Hematopoietic multipotent progenitor cell treated with erythropoietin and hydrocortisone succinate and interleukin-3 and kit ligand, for 4 days (in vitro differentiated cells): ENCODE measurements at regions not wholly inside any gene's neighbourhood (a gene's known extent, or its start where the extent isn't known, plus 50 kb on each side); places are given as distances from the start of the nearest gene placed in this dataset.
"Not testable (repeated sequence)": the region's sequence is repeated elsewhere in the genome, so short reads cannot be mapped to it uniquely, and the experiment has no call there.

Experiments
- DNase-seq: peaks from one replicate; pipeline ENCODE4 v3.0.0-alpha.2; 2015

DNA sequence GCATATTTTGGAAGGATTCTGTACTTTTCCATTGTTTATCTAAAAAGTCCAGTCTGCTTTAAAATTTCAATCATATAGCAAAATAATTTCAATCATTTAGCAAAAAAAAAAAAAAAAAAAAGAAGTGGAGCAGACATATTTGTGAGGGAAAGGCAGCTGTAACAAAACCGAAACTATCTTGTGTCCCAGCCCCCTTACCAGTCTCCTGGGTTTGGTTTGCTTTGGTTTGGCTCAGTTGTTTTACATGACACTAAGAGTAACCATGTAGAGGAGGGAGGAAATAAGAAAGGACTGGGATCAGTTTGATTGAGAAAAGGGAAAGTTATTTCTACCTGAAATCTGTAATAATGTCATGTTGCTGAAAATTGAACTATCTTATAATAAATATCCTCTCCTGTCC, 158.8 kb upstream of the GADL1 start:
- no peak for DNase-seq

DNA sequence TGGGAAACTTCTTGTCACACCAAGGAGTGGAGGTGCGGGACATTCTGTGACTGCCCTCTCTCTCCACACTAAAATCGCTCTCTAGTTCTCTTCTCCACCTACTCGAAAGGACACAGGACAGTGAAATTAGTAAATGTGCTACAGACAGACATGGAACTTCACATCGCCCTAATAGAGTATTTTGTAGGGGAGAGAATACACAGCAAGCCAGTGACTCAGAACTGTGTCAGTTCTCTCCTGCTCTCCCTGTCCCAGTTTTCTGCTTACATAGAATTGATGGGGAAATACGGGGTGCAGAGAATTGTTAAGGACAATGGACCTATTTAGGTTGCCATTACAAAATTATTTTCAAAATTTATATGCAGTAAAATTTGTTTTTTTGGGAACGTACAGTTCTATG, 159.6 kb upstream of the GADL1 start:
- no peak for DNase-seq

DNA sequence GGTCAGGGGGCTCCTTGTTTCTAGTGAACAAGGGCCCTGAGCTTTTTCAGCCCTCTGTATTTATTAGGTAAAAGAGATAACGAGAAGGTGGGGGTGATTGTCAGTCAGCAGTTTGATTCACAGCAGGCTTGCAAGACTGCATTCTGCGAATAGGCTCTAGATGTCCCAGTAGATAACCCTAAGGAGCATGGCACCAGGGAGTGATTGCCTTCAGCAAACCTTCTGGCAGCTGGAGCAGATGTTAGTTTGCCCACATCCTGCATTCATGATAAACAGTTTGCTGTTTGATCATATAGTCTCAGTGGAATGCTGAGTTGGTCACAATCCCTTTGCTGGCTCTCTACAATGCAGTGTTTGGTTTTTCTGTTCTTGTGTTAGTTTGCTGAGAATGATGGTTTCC, 161.3 kb upstream of the GADL1 start:
- DNase-seq: peak; percentile 23

GRCh38 chr3:31057891-31058290, 163.4 kb upstream of the GADL1 start:
- peak; percentile 12 for DNase-seq

GRCh38 chr3:31064021-31064420, 169.6 kb upstream of the GADL1 start:
- no peak for DNase-seq

DNA sequence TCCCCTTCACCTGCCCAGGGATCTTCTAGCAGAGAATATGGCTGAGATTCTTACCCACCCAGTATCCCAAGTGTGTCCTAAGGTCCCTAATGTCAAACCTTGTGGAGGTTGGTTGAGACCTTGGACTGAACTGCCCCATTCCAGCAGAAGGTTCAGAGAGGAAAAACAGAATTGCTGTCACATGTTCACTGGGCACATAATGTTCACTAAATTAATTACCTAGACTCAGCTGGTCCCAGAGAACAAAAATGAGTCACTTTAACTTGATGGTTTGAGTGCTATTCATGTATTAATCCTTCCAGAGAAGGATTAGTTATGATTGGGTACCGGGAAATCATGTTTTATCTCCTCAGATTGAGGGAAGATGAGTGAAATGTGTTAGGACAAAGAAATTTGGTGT, 171.3 kb upstream of the GADL1 start:
- DNase-seq: no peak

DNA sequence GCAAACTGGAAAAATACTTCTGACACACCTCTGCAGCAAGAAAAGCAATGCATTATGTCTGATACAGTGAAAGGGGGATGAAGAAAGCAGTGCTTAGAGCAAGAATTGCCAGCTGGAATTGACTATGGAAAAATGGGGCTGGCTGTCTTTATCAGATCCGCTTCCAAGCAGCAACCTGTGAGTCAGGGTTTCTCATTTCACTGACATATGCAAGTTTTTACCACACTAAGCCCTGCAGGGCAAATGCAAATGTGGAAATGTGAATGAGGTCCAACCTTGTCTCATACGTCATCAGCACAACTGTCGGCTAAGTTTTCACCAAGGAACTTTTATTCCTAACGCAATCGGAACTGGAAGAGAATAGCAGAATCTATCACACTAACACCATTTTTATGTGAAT, 172.5 kb upstream of the GADL1 start:
- DNase-seq: no peak

GRCh38 chr3:31075471-31075870, 181.0 kb upstream of the GADL1 start:
- no peak for DNase-seq

DNA sequence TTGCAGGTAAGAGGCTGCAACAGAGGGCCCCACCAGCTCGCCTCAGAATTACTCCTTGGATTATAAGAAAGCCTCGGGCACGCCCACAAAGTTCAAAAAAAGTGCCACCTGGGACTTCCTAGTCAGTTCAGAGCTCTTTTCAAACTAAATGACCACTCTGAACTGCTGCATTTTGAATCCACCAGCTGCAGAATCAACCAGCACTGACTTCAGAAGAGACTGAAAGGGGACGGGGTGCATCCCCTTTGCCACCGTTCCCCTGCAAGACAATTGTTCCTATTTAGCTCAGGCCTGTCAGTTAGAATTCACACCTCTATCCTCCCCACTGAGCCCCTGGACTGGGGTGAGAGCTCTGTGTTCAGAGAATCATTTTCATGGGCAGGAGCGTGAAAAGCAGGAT, 181.4 kb upstream of the GADL1 start:
- no peak for DNase-seq

GRCh38 chr3:31077021-31077601, 182.7 kb upstream of the GADL1 start:
- peak; percentile 56 for DNase-seq

- no peak for DNase-seq
Measured at GRCh38 chr3:31077826-31078225, 183.4 kb upstream of the GADL1 start.

GRCh38 chr3:31079689-31080088, 185.2 kb upstream of the GADL1 start:
- no peak for DNase-seq

DNA sequence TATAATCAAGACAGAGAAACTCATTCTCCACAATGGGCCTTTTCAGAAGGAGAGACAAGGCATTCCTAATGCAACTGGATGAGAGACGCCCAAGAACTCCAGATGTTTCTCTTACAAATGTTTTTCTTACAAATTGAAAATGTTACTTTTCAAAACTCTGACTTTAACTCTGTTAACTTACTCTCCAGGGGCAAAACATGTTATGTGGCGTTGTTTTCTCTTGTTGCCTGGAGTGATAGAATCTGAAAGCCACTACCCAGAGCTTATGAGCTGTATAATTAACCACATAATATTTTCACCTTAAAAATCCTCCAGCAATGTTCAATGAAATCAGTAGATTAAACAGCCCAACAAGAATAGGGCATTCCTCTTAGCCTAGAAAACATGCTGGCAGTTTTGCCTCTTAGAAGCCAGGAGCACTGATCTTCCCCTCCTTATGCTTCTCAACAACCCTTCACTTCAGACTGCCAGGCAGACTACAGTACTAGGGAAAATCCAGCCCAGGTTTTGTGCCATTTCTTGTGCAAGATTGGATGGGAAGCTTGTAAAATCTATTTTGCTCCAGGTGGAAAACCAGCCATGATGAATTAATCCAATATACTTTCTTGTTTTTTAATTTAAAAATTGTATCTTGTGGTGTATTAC, 186.7 kb upstream of the GADL1 start:
- no peak for DNase-seq

DNA sequence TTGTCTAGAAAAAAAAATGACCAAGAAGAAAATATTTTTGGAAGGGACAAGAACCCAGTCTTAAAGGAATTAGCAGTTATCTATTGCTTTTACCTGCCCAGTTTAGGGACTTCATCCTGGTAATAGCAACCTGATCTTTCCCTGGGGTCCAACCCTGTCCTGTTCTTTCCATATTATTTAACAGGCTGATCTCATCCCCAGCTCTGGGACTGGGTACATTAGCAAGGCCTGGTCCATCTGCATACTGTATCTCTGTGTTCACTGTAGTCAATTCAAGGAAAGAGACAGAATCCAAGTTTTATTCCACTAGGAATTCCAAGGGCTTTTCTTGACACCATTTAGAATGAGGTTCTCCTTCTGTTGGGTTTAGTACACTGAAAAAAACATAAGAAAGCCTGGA, 191.7 kb upstream of the GADL1 start:
- no peak for DNase-seq

- DNase-seq: peak; percentile 11
Measured at GRCh38 chr3:31086698-31087097, 192.2 kb upstream of the GADL1 start.

GRCh38 chr3:31091748-31092147, 197.3 kb upstream of the GADL1 start:
- DNase-seq: no peak

- no peak for DNase-seq
Measured at GRCh38 chr3:31092748-31093589, 198.5 kb upstream of the GADL1 start.

GRCh38 chr3:31093606-31094005, 199.1 kb upstream of the GADL1 start:
- no peak for DNase-seq

GRCh38 chr3:31094048-31094447, 199.6 kb upstream of the GADL1 start:
- DNase-seq: no peak

GRCh38 chr3:31095255-31095654, 200.8 kb upstream of the GADL1 start:
- DNase-seq: no peak

- peak; percentile 10 for DNase-seq
Measured at GRCh38 chr3:31096661-31097395, 202.4 kb upstream of the GADL1 start.

DNA sequence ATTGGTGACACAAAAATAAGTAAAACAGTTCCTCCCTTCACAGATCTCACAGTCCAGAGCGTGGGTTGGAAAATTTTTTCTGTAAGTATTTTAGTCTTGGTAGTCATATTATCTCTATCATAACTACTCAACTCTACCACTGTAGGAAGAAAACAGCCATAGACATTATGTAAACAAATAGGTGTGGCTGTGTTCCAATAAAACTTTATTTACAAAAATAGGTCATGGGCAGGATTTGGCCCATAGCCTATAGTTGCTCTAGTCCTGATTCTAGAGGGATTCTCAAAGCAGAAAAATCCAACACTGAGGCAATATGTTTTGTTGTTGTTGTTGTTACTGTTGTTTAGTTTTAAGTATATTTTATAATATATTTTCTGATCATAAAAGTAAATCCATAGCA, 206.1 kb upstream of the GADL1 start:
- no peak for DNase-seq

- DNase-seq: not testable (repeated sequence)
Measured at GRCh38 chr3:31101285-31101684, 206.8 kb upstream of the GADL1 start.
